H1 (cell line): ENCODE measurements at regions not wholly inside any gene's neighbourhood (a gene's known extent, or its start where the extent isn't known, plus 50 kb on each side); places are given as distances from the start of the nearest gene placed in this dataset.

Experiments
- CREB1 ChIP-seq: IDR thresholded peaks from 2 replicates; pipeline ENCODE4 v1.6.1; 2012; ENCODE audit warnings: inconsistent platforms
- CTCF ChIP-seq, 3 experiments: IDR thresholded peaks; 1 replicate in 2 of 3; 2 replicates in 1 of 3; pipeline versions ENCODE4 v1.5.1 to v1.6.1; 2011; ENCODE audit warnings: low read length in 3 of 3, mild to moderate bottlenecking in 3 of 3, inconsistent platforms in 2 of 3, low read depth in 1 of 3, moderate library complexity in 1 of 3; ENCODE audit not compliant: insufficient read depth in 1 of 3; ENCODE audit errors: control extremely low read depth in 1 of 3
- MAFK ChIP-seq: IDR thresholded peaks from 2 replicates; pipeline ENCODE4 v1.6.1; 2012; ENCODE audit warnings: low read depth, mild to moderate bottlenecking, improper control_type of control experiment, low read length
- NANOG ChIP-seq: IDR thresholded peaks from 2 replicates; pipeline ENCODE4 v1.6.1; 2011; ENCODE audit warnings: low read length, low read depth, mild to moderate bottlenecking, inconsistent platforms; ENCODE audit not compliant: insufficient read depth, poor library complexity, severe bottlenecking
- POLR2AphosphoS5 ChIP-seq: IDR thresholded peaks from 2 replicates; pipeline ENCODE4 v1.6.1; 2011; ENCODE audit warnings: low read depth, low read length
- SRF ChIP-seq: IDR thresholded peaks from 2 replicates; pipeline ENCODE4 v1.6.1; 2011; ENCODE audit warnings: mild to moderate bottlenecking, low read depth, low read length, moderate library complexity

- TF ChIP-seq SRF (no peak), CTCF (IDR thresholded peaks at IDR 0.05; ENCODE audit: control extremely low read depth in 1 of 3, insufficient read depth in 1 of 3, low read depth in 1 of 3, low read length in 3 of 3) (no peak), NANOG (no peak), CREB1 (no peak), MAFK (no peak), POLR2AphosphoS5 (no peak)
Observed at GRCh38 chr10:78865931-78866717, 202.6 kb upstream of the ZMIZ1 start.
